ENCODE measurements at regions not wholly inside any gene's neighbourhood (a gene's known extent, or its start where the extent isn't known, plus 50 kb on each side); places are given as distances from the start of the nearest gene placed in this dataset.

- TF ChIP-seq CTCF (conservative IDR thresholded peaks at IDR 0.05 in 1 of 2, IDR thresholded peaks at IDR 0.05 in 1 of 2; ENCODE audit: extremely low read depth in 1 of 2, insufficient read depth in 1 of 2, low read depth in 1 of 2, low read length in 2 of 2) (no peak), EZH2 (IDR thresholded peaks at IDR 0.05; ENCODE audit: borderline replicate concordance, low read length) (no peak)
Measured at GRCh38 chr3:70386043-70386442, 73.6 kb upstream of the MDFIC2 start.

Data from mammary epithelial cell (primary cell).